ENCODE measurements at regions not wholly inside any gene's neighbourhood (a gene's known extent, or its start where the extent isn't known, plus 50 kb on each side); places are given as distances from the start of the nearest gene placed in this dataset.

DNA sequence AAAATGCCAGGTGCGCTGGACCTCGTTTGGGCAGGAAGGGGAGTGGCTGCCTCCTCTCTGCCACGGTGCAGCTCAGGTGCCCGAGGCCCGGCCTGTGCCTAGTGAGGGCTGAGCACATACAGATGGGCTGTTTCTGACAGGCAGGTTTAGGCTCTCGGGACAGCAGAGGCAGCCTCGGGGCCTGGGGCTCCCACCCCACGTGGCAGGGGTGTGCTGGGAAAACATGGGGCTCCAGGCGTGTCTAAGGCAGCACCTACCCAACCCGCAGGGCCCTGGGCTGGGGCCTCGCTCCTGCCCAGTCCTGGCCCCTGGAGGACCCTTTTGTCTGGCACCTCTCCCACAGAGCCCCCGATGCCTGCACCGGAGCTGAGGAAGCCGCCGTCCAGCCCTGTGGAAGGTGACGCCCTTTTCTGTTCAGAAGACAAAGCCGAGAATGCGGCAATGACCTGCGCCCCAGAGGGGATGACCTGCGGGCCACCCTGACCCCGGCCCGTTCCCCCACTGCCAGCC lies 76.4 kb upstream of the GALNT9 start:
- Histone ChIP-seq H3K4me1 (ENCODE audit: control insufficient read depth in 1 of 2, insufficient read depth in 2 of 2, low read depth in 1 of 2, low read length in 1 of 2) (peaks cover 0 to 9% of the 10 kb centered on the region in 2 experiments; a peak in 1 of 4 replicates), H3K27me3 (ENCODE audit: insufficient read depth) (peaks cover 67% of the 10 kb centered on the region), H3K4me2 (no peak overlapping the region), H3K9me2 (no peaks in the 10 kb centered on the region), H2AFZ (ENCODE audit: low read depth) (no peak overlapping the region), H3F3A (replicated peaks; ENCODE audit: insufficient read depth) (no peaks in the 10 kb centered on the region), H3K79me2 (ENCODE audit: insufficient read depth) (no peaks in the 10 kb centered on the region), H3K27ac (ENCODE audit: low read depth in 2 of 2, low read length in 1 of 2) (no peak overlapping the region), H4K20me1 (ENCODE audit: insufficient read depth) (no peaks in the 10 kb centered on the region), H3K4me3 (ENCODE audit: low read depth in 2 of 2, low read length in 1 of 2) (no peak overlapping the region), H3K9ac (no peak overlapping the region), H3K36me3 (replicated peaks in 1 of 2; ENCODE audit: control insufficient read depth in 1 of 2, insufficient read depth in 2 of 2, low read length in 1 of 2) (no peaks in the 10 kb centered on the region), H3K9me3 (no peaks in the 10 kb centered on the region)
- 39% methylated on average over 12 of the region's 22 CpGs for WGBS (ENCODE audit: low lambda C conversion rate)
- no peak for TF ChIP-seq CHD2 (IDR thresholded peaks at IDR 0.05; ENCODE audit: low read length, partially characterized antibody)
- TF ChIP-seq GATA2 (CRISPR knock-in tag; IDR thresholded peaks at IDR 0.05), result no peak
- TF ChIP-seq MAX (IDR thresholded peaks at IDR 0.05; ENCODE audit: low read depth), result no peak
- ChIA-PET CTCF (interaction anchor here (1.0 to 3.3 kb wide), 3 partner anchors 9 to 252 kb away, joined by 3 to 42 read pairs (median 12); no protein-coding TSS in a partner anchor), POLR2A (no interaction called here)
- DNase-seq, result no peak

- no peaks in the 10 kb centered on the region for H3K36me3 ChIP-seq (replicated peaks in 1 of 2; ENCODE audit: control insufficient read depth in 1 of 2, insufficient read depth in 2 of 2, low read length in 1 of 2)
- H2AFZ ChIP-seq (ENCODE audit: low read depth), result no peak overlapping the region
- POLR2A ChIA-PET, result no interaction called here
- peaks cover 69% of the 10 kb centered on the region for H3K27me3 ChIP-seq (ENCODE audit: insufficient read depth)
- no peak overlapping the region for H3K27ac ChIP-seq (ENCODE audit: low read depth in 2 of 2, low read length in 1 of 2)
- H3K4me1 ChIP-seq (ENCODE audit: control insufficient read depth in 1 of 2, insufficient read depth in 2 of 2, low read depth in 1 of 2, low read length in 1 of 2), result peaks cover 0 to 11% of the 10 kb centered on the region in 2 experiments; a peak in 1 of 4 replicates
- H3K4me2 ChIP-seq, result no peak overlapping the region
- no peaks in the 10 kb centered on the region for H4K20me1 ChIP-seq (ENCODE audit: insufficient read depth)
- WGBS (ENCODE audit: low lambda C conversion rate), result 30% methylated on average over 19 of the region's 36 CpGs
- no peak for DNase-seq
- no peak overlapping the region for H3K9ac ChIP-seq
- no peaks in the 10 kb centered on the region for H3F3A ChIP-seq (replicated peaks; ENCODE audit: insufficient read depth)
- H3K79me2 ChIP-seq (ENCODE audit: insufficient read depth), result no peaks in the 10 kb centered on the region
- CTCF ChIA-PET, result interaction anchor here (1.0 to 3.3 kb wide), 3 partner anchors 9 to 156 kb away, joined by 3 to 42 read pairs (median 3); no protein-coding TSS in a partner anchor
- H3K9me3 ChIP-seq, result no peaks in the 10 kb centered on the region
- TF ChIP-seq TAF1 (IDR thresholded peaks at IDR 0.05; ENCODE audit: borderline replicate concordance, low read depth, low read length) (no peak), JUND (IDR thresholded peaks at IDR 0.05) (no peak)
- H3K4me3 ChIP-seq (ENCODE audit: low read depth in 2 of 2, low read length in 1 of 2), result no peak overlapping the region
- no peaks in the 10 kb centered on the region for H3K9me2 ChIP-seq
Measured at GRCh38 chr12:132404951-132405741, 75.8 kb upstream of the GALNT9 start.

DNA sequence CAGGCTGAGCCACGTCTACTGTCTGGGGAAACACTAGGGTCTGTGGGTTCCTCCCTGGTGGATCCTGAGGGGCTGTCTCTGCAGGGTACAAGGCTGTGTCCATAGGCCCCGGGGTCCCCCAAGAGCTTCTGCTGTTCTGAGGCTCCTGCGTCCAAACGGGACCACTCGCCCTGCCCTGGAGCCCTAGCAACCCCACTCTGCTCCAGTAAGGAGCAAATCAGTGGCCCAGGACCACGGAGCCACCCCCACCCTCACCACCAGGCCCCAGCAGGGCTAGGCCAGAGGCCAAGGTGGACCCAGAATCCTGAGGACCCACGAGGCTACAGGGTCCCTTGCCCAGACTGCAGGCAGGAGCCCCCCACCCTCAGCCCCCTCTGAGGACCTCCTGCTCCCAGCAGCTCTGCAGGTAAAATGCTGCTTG lies 75.1 kb upstream of the GALNT9 start:
- H3K4me1 ChIP-seq (ENCODE audit: control insufficient read depth in 1 of 2, insufficient read depth in 2 of 2, low read depth in 1 of 2, low read length in 1 of 2), result peaks cover 0 to 13% of the 10 kb centered on the region in 2 experiments; a peak in 1 of 4 replicates
- ChIA-PET CTCF (interaction anchor here (1.7 to 3.3 kb wide), 2 partner anchors 10 to 119 kb away, joined by 3 to 42 read pairs; no protein-coding TSS in a partner anchor), POLR2A (no interaction called here)
- no peak overlapping the region for H3K27ac ChIP-seq (ENCODE audit: low read depth in 2 of 2, low read length in 1 of 2)
- no peaks in the 10 kb centered on the region for H3K79me2 ChIP-seq (ENCODE audit: insufficient read depth)
- no peak overlapping the region for H3K9ac ChIP-seq
- no peaks in the 10 kb centered on the region for H3K9me3 ChIP-seq
- no peaks in the 10 kb centered on the region for H3K36me3 ChIP-seq (replicated peaks in 1 of 2; ENCODE audit: control insufficient read depth in 1 of 2, insufficient read depth in 2 of 2, low read length in 1 of 2)
- H3K9me2 ChIP-seq, result no peaks in the 10 kb centered on the region
- H3K4me3 ChIP-seq (ENCODE audit: low read depth in 2 of 2, low read length in 1 of 2), result no peak overlapping the region
- no peaks in the 10 kb centered on the region for H4K20me1 ChIP-seq (ENCODE audit: insufficient read depth)
- peaks cover 76% of the 10 kb centered on the region for H3K27me3 ChIP-seq (ENCODE audit: insufficient read depth)
- H3K4me2 ChIP-seq, result no peak overlapping the region
- no CpG with 5 or more reads among the region's 7 CpGs for whole genome bisulfite sequencing (ENCODE audit: low lambda C conversion rate)
- no peak for DNase-seq
- H2AFZ ChIP-seq (ENCODE audit: low read depth), result no peak overlapping the region
- H3F3A ChIP-seq (replicated peaks; ENCODE audit: insufficient read depth), result no peaks in the 10 kb centered on the region
- TF ChIP-seq, protein P1, sequence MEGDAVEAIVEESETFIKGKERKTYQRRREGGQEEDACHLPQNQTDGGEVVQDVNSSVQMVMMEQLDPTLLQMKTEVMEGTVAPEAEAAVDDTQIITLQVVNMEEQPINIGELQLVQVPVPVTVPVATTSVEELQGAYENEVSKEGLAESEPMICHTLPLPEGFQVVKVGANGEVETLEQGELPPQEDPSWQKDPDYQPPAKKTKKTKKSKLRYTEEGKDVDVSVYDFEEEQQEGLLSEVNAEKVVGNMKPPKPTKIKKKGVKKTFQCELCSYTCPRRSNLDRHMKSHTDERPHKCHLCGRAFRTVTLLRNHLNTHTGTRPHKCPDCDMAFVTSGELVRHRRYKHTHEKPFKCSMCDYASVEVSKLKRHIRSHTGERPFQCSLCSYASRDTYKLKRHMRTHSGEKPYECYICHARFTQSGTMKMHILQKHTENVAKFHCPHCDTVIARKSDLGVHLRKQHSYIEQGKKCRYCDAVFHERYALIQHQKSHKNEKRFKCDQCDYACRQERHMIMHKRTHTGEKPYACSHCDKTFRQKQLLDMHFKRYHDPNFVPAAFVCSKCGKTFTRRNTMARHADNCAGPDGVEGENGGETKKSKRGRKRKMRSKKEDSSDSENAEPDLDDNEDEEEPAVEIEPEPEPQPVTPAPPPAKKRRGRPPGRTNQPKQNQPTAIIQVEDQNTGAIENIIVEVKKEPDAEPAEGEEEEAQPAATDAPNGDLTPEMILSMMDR (IDR thresholded peaks at IDR 0.05), result no peak
- TF ChIP-seq, protein P2, sequence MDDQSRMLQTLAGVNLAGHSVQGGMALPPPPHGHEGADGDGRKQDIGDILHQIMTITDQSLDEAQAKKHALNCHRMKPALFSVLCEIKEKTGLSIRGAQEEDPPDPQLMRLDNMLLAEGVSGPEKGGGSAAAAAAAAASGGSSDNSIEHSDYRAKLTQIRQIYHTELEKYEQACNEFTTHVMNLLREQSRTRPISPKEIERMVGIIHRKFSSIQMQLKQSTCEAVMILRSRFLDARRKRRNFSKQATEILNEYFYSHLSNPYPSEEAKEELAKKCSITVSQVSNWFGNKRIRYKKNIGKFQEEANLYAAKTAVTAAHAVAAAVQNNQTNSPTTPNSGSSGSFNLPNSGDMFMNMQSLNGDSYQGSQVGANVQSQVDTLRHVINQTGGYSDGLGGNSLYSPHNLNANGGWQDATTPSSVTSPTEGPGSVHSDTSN (IDR thresholded peaks at IDR 0.05), result no peak
- TF ChIP-seq, protein P3, sequence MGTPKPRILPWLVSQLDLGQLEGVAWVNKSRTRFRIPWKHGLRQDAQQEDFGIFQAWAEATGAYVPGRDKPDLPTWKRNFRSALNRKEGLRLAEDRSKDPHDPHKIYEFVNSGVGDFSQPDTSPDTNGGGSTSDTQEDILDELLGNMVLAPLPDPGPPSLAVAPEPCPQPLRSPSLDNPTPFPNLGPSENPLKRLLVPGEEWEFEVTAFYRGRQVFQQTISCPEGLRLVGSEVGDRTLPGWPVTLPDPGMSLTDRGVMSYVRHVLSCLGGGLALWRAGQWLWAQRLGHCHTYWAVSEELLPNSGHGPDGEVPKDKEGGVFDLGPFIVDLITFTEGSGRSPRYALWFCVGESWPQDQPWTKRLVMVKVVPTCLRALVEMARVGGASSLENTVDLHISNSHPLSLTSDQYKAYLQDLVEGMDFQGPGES (IDR thresholded peaks at IDR 0.05; ENCODE audit: low read depth, low read length), result no peak
- TF ChIP-seq GABPA (IDR thresholded peaks at IDR 0.05; ENCODE audit: low read depth) (no peak), FOXJ3 (CRISPR knock-in tag; IDR thresholded peaks at IDR 0.05) (no peak), RCOR1 (IDR thresholded peaks at IDR 0.05; ENCODE audit: low read length) (no peak), RFX5 (IDR thresholded peaks at IDR 0.05; ENCODE audit: low read length) (no peak), MEF2A (IDR thresholded peaks at IDR 0.05; ENCODE audit: borderline replicate concordance, low read depth) (no peak), RXRA (IDR thresholded peaks at IDR 0.05; ENCODE audit: borderline replicate concordance, low read depth) (no peak), GATA2 (CRISPR knock-in tag; IDR thresholded peaks at IDR 0.05) (no peak)
- TF ChIP-seq, protein P4, sequence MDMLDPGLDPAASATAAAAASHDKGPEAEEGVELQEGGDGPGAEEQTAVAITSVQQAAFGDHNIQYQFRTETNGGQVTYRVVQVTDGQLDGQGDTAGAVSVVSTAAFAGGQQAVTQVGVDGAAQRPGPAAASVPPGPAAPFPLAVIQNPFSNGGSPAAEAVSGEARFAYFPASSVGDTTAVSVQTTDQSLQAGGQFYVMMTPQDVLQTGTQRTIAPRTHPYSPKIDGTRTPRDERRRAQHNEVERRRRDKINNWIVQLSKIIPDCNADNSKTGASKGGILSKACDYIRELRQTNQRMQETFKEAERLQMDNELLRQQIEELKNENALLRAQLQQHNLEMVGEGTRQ (IDR thresholded peaks at IDR 0.05; ENCODE audit: borderline replicate concordance, low read depth, low read length), result no peak
